Lower lobe of right lung (tissue), 2 donors: ENCODE measurements at regions not wholly inside any gene's neighbourhood (a gene's known extent, or its start where the extent isn't known, plus 50 kb on each side); places are given as distances from the start of the nearest gene placed in this dataset.

Source experiments
- ATAC-seq, 2 donors: fragments of 200-7000 bp; cut with Tn5 transposase; one replicate each; pipeline ENCODE4 v1.9.1; 2020 to 2022; ENCODE audit warnings: mild to moderate bottlenecking in 2 of 2, moderate library complexity in 2 of 2
- DNase-seq: peaks from one replicate; pipeline ENCODE4 v3.0.0-alpha.2; 2020
- H3K27ac ChIP-seq: fragments of 200-600 bp; one replicate; pipeline ENCODE4 v1.8.0; 2022
- H3K27me3 ChIP-seq: fragments of 200-600 bp; one replicate; pipeline ENCODE4 v1.8.0; 2022; ENCODE audit warnings: low read depth
- H3K36me3 ChIP-seq: fragments of 200-600 bp; one replicate; pipeline ENCODE4 v1.8.0; 2022; ENCODE audit warnings: mild to moderate bottlenecking
- H3K4me1 ChIP-seq: fragments of 200-600 bp; one replicate; pipeline ENCODE4 v1.8.0; 2022
- H3K4me3 ChIP-seq: fragments of 200-600 bp; one replicate; pipeline ENCODE4 v1.8.0; 2022; ENCODE audit warnings: mild to moderate bottlenecking
- H3K9me3 ChIP-seq: fragments of 200-600 bp; one replicate; pipeline ENCODE4 v1.8.0; 2022
- CTCF ChIP-seq: fragments of 200-600 bp; IDR thresholded peaks from one replicate; pipeline ENCODE4 v1.8.0; 2022; ENCODE audit warnings: antibody characterized with exemption, mild to moderate bottlenecking
- intact Hi-C: fragments of 100-400 bp; cut with DNase I; formaldehyde crosslinking; loops from one replicate; pipeline ENCODE4 v1.11.0; 2022
- donor health status: DM: no; HTN: yes; CAD: no; lungs with severe emphysema.

- Histone ChIP-seq H3K36me3 (no peaks in the 10 kb centered on the region), H3K9me3 (no peaks in the 10 kb centered on the region), H3K27me3 (no peaks in the 10 kb centered on the region), H3K4me3 (no peak overlapping the region), H3K4me1 (no peaks in the 10 kb centered on the region), H3K27ac (no peak overlapping the region)
- ATAC-seq (no peak), DNase-seq (no peak)
- TF ChIP-seq CTCF, result no peak
- intact Hi-C loops, result no loop called here
Observed at GRCh38 chr6:19204445-19204844, 632.7 kb upstream of the ID4 start.

- ATAC-seq (peak in 1 of 2 donors; percentile 13), DNase-seq (no peak)
- intact Hi-C loops, result no loop called here
- H3K4me1 ChIP-seq, result no peaks in the 10 kb centered on the region
- H3K36me3 ChIP-seq, result no peaks in the 10 kb centered on the region
- no peak overlapping the region for H3K4me3 ChIP-seq
- H3K27me3 ChIP-seq, result no peaks in the 10 kb centered on the region
- H3K9me3 ChIP-seq, result no peaks in the 10 kb centered on the region
- H3K27ac ChIP-seq, result no peak overlapping the region
- no peak for TF ChIP-seq CTCF
Observed at GRCh38 chr6:19205076-19205475, 632.1 kb upstream of the ID4 start.

- no peaks in the 10 kb centered on the region for H3K9me3 ChIP-seq
- H3K4me3 ChIP-seq, result no peak overlapping the region
- DNase-seq (no peak), ATAC-seq (no peak)
- no peak for TF ChIP-seq CTCF
- H3K4me1 ChIP-seq, result no peaks in the 10 kb centered on the region
- H3K27me3 ChIP-seq, result no peaks in the 10 kb centered on the region
- H3K36me3 ChIP-seq, result no peaks in the 10 kb centered on the region
- H3K27ac ChIP-seq, result no peak overlapping the region
- intact Hi-C loops, result no loop called here
Observed at GRCh38 chr6:19209202-19209601, 628.0 kb upstream of the ID4 start.

- Histone ChIP-seq H3K4me1 (no peaks in the 10 kb centered on the region), H3K36me3 (no peaks in the 10 kb centered on the region), H3K4me3 (no peak overlapping the region), H3K27me3 (no peaks in the 10 kb centered on the region), H3K27ac (no peak overlapping the region), H3K9me3 (no peaks in the 10 kb centered on the region)
- DNase-seq (no peak), ATAC-seq (peak; percentile 32 to 47)
- TF ChIP-seq CTCF, result no peak
- intact Hi-C loops, result no loop called here
Observed at GRCh38 chr6:19210849-19211590, 626.1 kb upstream of the ID4 start.

- ATAC-seq (no peak), DNase-seq (no peak)
- H3K9me3 ChIP-seq, result no peaks in the 10 kb centered on the region
- H3K4me1 ChIP-seq, result no peaks in the 10 kb centered on the region
- no peaks in the 10 kb centered on the region for H3K27me3 ChIP-seq
- intact Hi-C loops, result no loop called here
- no peaks in the 10 kb centered on the region for H3K36me3 ChIP-seq
- no peak overlapping the region for H3K27ac ChIP-seq
- no peak for TF ChIP-seq CTCF
- no peak overlapping the region for H3K4me3 ChIP-seq
Observed at GRCh38 chr6:19214231-19214630, 622.9 kb upstream of the ID4 start.
